ENCODE measurements at regions not wholly inside any gene's neighbourhood (a gene's known extent, or its start where the extent isn't known, plus 50 kb on each side); places are given as distances from the start of the nearest gene placed in this dataset.
A peak's percentile ranks its signal among the peaks of the same experiment; 100 is the strongest.

GRCh38 chr14:55910601-55911243, 207.5 kb upstream of the PELI2 start:
- DNase-seq = no peak
- peaks cover 0 to 28% (median 17%) of the 10 kb centered on the region in 4 donors for H3K4me1 ChIP-seq
- H3K36me3 ChIP-seq = no peaks in the 10 kb centered on the region
- no peaks in the 10 kb centered on the region for H3K27me3 ChIP-seq
- no peaks in the 10 kb centered on the region for H3K9me3 ChIP-seq
- intact Hi-C loops (cut with DNase I; ENCODE audit: low total_unique reads) = no loop called here
- no peak overlapping the region for H3K4me3 ChIP-seq
- H3K27ac ChIP-seq = no peak overlapping the region
- TF ChIP-seq, protein P1, sequence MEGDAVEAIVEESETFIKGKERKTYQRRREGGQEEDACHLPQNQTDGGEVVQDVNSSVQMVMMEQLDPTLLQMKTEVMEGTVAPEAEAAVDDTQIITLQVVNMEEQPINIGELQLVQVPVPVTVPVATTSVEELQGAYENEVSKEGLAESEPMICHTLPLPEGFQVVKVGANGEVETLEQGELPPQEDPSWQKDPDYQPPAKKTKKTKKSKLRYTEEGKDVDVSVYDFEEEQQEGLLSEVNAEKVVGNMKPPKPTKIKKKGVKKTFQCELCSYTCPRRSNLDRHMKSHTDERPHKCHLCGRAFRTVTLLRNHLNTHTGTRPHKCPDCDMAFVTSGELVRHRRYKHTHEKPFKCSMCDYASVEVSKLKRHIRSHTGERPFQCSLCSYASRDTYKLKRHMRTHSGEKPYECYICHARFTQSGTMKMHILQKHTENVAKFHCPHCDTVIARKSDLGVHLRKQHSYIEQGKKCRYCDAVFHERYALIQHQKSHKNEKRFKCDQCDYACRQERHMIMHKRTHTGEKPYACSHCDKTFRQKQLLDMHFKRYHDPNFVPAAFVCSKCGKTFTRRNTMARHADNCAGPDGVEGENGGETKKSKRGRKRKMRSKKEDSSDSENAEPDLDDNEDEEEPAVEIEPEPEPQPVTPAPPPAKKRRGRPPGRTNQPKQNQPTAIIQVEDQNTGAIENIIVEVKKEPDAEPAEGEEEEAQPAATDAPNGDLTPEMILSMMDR (IDR thresholded peaks at IDR 0.05) = no peak

- peaks cover 0 to 30% (median 17%) of the 10 kb centered on the region in 4 donors for H3K4me1 ChIP-seq
- no peak for DNase-seq
- H3K36me3 ChIP-seq = no peaks in the 10 kb centered on the region
- H3K9me3 ChIP-seq = no peaks in the 10 kb centered on the region
- no peak overlapping the region for H3K27ac ChIP-seq
- TF ChIP-seq, protein P1 (IDR thresholded peaks at IDR 0.05) = no peak
- intact Hi-C loops (cut with DNase I; ENCODE audit: low total_unique reads) = no loop called here
- H3K4me3 ChIP-seq = no peak overlapping the region
- no peaks in the 10 kb centered on the region for H3K27me3 ChIP-seq
Observed at GRCh38 chr14:55911776-55912175, 206.4 kb upstream of the PELI2 start.

DNA sequence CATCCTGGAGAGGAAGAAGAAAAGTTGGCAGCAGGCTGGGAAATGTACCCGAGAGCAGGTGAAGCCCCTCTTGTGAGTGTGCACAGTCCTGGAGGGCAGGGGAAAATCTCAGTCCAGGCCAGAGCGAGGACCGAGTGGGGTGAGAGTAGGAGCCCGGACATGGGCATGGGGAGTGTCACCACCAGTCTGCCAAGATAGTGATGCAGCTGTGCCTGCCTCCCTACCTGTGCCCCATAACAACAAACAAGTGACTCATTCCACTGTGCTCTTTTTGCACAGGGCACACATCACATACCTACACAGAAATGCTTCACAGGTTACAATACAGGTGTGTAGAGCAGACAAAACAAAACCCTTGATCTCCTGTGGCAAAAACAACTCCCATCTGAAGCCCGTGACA, 205.9 kb upstream of the PELI2 start:
- no peak for DNase-seq
- no peak overlapping the region for H3K4me3 ChIP-seq
- no peaks in the 10 kb centered on the region for H3K36me3 ChIP-seq
- H3K27ac ChIP-seq = no peak overlapping the region
- peaks cover 0 to 30% (median 17%) of the 10 kb centered on the region in 4 donors for H3K4me1 ChIP-seq
- H3K27me3 ChIP-seq = no peaks in the 10 kb centered on the region
- intact Hi-C loops (cut with DNase I; ENCODE audit: low total_unique reads) = no loop called here
- TF ChIP-seq, protein P1 (IDR thresholded peaks at IDR 0.05) = no peak
- no peaks in the 10 kb centered on the region for H3K9me3 ChIP-seq

GRCh38 chr14:55913324-55914025, 204.7 kb upstream of the PELI2 start:
- Histone ChIP-seq H3K4me1 (peaks cover 0 to 30% (median 17%) of the 10 kb centered on the region in 4 donors), H3K27ac (peak overlapping the region; percentile 24 to 60), H3K9me3 (no peaks in the 10 kb centered on the region), H3K36me3 (no peaks in the 10 kb centered on the region), H3K27me3 (no peaks in the 10 kb centered on the region), H3K4me3 (no peak overlapping the region)
- DNase-seq = peak; percentile 42 to 83
- TF ChIP-seq, protein P1 (IDR thresholded peaks at IDR 0.05) = no peak
- intact Hi-C loops (cut with DNase I; ENCODE audit: low total_unique reads) = no loop called here

DNA sequence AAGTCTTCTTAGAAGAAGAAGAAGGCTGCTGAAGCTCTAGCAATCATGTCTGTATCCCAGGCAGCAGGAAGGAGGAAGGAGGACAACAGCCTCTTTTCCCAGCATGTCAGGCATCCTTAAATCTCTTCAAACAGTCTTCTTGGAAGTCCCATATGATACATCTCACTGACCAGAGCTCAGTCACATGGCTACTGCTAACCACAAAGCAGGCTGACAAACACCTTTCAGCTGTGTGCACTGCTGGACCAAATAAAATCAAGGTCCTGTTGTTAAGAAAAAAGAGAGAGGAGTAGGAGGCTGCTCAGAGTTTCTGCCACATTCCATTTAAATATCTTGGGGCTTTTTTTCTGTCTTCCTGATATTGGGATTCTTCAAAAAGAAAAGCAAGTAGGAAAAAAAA, 203.4 kb upstream of the PELI2 start:
- H3K36me3 ChIP-seq = no peaks in the 10 kb centered on the region
- TF ChIP-seq, protein P1 (IDR thresholded peaks at IDR 0.05) = no peak
- no peak overlapping the region for H3K4me3 ChIP-seq
- intact Hi-C loops (cut with DNase I; ENCODE audit: low total_unique reads) = no loop called here
- H3K9me3 ChIP-seq = no peaks in the 10 kb centered on the region
- H3K27me3 ChIP-seq = no peaks in the 10 kb centered on the region
- peak overlapping the region; percentile 24 to 60 for H3K27ac ChIP-seq
- DNase-seq = no peak
- peaks cover 0 to 30% (median 17%) of the 10 kb centered on the region in 4 donors for H3K4me1 ChIP-seq

Data from tibial artery (tissue), 4 donors.